ENCODE measurements at regions not wholly inside any gene's neighbourhood (a gene's known extent, or its start where the extent isn't known, plus 50 kb on each side); places are given as distances from the start of the nearest gene placed in this dataset.

DNA sequence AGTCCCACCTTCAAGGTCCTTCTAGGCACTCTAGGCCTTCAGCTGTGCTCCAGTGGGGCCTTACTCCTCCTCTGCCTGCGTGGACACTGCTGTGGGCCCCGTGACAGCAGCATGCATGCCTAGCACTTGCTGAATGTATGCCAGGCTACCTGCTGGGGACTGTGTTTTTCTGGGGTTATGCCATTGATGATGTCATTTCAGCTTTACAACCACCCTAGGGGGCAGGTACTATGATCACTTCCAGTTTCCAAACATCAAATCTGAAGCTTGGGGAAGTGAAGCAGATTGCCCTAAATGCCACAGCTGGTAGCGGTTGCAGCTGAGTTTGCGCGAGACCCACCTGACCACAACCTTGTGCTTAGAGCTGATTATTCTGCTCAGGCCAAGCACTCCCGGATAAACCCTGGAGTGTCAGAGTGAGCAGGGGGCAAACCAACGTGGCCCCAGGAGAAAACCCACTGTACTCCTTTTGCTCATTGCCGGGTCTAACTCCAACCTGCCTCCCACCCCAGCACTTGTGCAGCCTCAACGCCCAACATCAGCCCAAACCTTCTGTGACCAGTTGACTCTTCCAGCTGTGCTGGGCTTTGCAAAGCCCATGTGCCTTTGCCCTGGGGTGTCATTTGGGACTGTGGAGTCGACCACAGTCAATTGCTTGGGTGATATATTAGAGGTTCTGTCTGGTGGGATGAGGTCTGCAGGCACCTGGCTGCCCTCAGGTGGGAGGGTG, 168.4 kb downstream of the ENGASE start:
- TF ChIP-seq, protein P1, sequence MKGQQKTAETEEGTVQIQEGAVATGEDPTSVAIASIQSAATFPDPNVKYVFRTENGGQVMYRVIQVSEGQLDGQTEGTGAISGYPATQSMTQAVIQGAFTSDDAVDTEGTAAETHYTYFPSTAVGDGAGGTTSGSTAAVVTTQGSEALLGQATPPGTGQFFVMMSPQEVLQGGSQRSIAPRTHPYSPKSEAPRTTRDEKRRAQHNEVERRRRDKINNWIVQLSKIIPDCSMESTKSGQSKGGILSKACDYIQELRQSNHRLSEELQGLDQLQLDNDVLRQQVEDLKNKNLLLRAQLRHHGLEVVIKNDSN (IDR thresholded peaks at IDR 0.05), result no peak
- TF ChIP-seq TCF12 (IDR thresholded peaks at IDR 0.05; ENCODE audit: low read depth) (no peak), EP300 (IDR thresholded peaks at IDR 0.05; ENCODE audit: borderline replicate concordance) (no peak), RAD21 (IDR thresholded peaks at IDR 0.05; ENCODE audit: low read depth) (no peak), CREB1 (IDR thresholded peaks at IDR 0.05; ENCODE audit: low read depth) (no peak), YY1 (IDR thresholded peaks at IDR 0.05; ENCODE audit: low read depth) (no peak), ZBTB7A (IDR thresholded peaks at IDR 0.05; ENCODE audit: low read depth) (no peak), NFIC (IDR thresholded peaks at IDR 0.05) (no peak), CEBPB (IDR thresholded peaks at IDR 0.05) (no peak), EGR1 (IDR thresholded peaks at IDR 0.05) (no peak), FOXM1 (IDR thresholded peaks at IDR 0.05; ENCODE audit: borderline replicate concordance, low read depth) (no peak), TEAD4 (IDR thresholded peaks at IDR 0.05) (no peak), TAF1 (IDR thresholded peaks at IDR 0.05; ENCODE audit: low read depth) (no peak)
- TF ChIP-seq, protein P2, sequence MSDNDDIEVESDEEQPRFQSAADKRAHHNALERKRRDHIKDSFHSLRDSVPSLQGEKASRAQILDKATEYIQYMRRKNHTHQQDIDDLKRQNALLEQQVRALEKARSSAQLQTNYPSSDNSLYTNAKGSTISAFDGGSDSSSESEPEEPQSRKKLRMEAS (IDR thresholded peaks at IDR 0.05), result no peak
- TF ChIP-seq, protein P3, sequence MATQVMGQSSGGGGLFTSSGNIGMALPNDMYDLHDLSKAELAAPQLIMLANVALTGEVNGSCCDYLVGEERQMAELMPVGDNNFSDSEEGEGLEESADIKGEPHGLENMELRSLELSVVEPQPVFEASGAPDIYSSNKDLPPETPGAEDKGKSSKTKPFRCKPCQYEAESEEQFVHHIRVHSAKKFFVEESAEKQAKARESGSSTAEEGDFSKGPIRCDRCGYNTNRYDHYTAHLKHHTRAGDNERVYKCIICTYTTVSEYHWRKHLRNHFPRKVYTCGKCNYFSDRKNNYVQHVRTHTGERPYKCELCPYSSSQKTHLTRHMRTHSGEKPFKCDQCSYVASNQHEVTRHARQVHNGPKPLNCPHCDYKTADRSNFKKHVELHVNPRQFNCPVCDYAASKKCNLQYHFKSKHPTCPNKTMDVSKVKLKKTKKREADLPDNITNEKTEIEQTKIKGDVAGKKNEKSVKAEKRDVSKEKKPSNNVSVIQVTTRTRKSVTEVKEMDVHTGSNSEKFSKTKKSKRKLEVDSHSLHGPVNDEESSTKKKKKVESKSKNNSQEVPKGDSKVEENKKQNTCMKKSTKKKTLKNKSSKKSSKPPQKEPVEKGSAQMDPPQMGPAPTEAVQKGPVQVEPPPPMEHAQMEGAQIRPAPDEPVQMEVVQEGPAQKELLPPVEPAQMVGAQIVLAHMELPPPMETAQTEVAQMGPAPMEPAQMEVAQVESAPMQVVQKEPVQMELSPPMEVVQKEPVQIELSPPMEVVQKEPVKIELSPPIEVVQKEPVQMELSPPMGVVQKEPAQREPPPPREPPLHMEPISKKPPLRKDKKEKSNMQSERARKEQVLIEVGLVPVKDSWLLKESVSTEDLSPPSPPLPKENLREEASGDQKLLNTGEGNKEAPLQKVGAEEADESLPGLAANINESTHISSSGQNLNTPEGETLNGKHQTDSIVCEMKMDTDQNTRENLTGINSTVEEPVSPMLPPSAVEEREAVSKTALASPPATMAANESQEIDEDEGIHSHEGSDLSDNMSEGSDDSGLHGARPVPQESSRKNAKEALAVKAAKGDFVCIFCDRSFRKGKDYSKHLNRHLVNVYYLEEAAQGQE (IDR thresholded peaks at IDR 0.05; ENCODE audit: low read depth), result no peak

DNA sequence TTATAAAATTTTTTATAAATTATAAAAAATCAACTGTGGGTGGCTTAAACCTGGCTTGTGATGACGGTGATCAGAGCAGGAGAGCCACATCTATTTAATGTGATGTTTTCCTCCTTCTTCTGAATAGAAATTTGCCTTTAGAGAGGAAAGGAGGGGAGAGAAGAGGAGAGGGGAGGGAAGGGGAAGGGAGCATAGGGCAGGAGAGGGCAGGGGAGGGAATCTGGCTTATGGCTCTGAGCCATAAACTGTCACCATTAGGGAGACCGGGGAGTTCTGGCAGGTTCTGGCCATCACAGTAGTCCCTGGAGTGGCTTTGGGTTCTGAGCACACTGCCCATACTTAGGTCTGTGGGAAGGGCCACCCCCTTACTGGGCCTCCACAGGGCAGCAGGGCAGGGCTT, 167.8 kb downstream of the ENGASE start:
- TF ChIP-seq TAF1 (IDR thresholded peaks at IDR 0.05; ENCODE audit: low read depth) (no peak), YY1 (IDR thresholded peaks at IDR 0.05; ENCODE audit: low read depth) (no peak), CREB1 (IDR thresholded peaks at IDR 0.05; ENCODE audit: low read depth) (no peak), ZBTB7A (IDR thresholded peaks at IDR 0.05; ENCODE audit: low read depth) (no peak)

DNA sequence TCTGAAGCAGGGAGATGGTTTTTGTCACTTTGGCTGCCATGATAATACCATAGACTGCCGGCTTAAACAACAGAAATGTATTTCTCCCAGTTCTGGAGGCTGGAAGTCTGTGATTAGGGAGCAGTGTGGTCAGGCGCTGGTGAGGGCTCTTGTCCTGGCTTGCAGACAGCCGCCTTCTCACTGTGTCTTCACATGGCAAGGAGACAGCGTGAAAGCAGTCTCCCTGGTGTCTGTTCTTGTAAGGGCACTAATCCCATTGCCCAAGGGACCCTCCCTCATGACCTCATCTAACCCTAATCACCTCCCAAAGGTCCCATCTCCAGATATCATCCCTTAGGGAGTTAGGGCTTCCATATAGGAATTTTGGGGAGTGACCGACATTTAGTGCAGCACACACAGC, 167.0 kb downstream of the ENGASE start:
- TF ChIP-seq EGR1 (IDR thresholded peaks at IDR 0.05), result no peak
- no peak for TF ChIP-seq TCF12 (IDR thresholded peaks at IDR 0.05; ENCODE audit: low read depth)
- TF ChIP-seq RAD21 (IDR thresholded peaks at IDR 0.05; ENCODE audit: low read depth), result no peak
- no peak for TF ChIP-seq CEBPB (IDR thresholded peaks at IDR 0.05)
- no peak for TF ChIP-seq ZBTB7A (IDR thresholded peaks at IDR 0.05; ENCODE audit: low read depth)
- TF ChIP-seq, protein P2 (IDR thresholded peaks at IDR 0.05), result no peak

DNA sequence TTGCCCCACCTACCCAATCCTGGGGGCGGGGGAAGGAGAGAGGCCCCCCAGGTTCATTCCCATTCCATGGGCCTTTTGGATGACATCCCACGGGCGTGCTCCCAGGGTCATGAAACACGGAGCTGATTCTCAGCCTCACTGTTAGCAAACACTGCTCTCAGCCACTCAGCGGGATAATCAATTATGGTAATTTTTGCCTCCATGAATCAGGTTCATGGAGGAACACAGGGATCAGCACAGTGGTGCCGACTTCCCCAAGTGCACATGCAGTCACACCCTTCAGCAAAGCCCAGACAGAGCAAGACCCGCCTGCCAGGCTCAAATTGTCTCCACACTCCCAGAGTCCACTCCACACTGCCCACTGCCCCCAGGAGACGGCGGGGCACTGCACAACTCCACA, 164.6 kb downstream of the ENGASE start:
- TF ChIP-seq CEBPB (IDR thresholded peaks at IDR 0.05) (no peak), RAD21 (IDR thresholded peaks at IDR 0.05; ENCODE audit: low read depth) (no peak), YY1 (IDR thresholded peaks at IDR 0.05; ENCODE audit: low read depth) (no peak)
- TF ChIP-seq, protein P2 (IDR thresholded peaks at IDR 0.05), result no peak
- TF ChIP-seq, protein P1 (IDR thresholded peaks at IDR 0.05), result no peak

DNA sequence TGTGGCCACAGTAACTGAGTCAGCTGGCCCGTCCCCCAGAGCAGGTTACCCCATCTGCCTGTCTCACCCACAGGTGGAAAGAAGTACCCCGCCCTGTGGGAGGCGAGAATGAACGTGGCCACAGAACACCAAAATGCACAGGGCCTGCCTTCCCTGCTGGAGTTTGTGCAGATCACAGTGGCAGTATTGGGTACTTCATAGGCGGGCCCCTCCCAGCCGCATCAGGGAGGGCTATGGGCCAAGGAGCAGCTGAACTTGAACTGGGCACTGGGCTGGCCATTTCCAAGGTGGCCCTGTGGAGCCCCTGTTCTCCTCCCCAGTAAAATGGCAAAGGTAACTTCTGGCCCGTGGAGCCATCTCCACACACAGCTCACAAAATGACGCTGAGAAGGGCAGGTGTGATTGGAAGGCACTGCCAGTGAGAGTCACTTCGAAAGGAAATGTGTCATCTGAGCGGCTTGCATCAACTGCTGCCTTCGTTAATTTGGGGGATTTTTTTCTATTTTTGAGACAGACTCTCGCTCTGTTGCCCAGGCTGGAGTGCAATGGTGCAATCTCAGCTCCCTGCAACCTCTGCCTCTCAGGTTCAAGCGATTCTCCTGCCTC, 162.9 kb downstream of the ENGASE start:
- TF ChIP-seq, protein P3 (IDR thresholded peaks at IDR 0.05; ENCODE audit: low read depth), result no peak
- TF ChIP-seq CREB1 (IDR thresholded peaks at IDR 0.05; ENCODE audit: low read depth), result no peak
- TF ChIP-seq TCF12 (IDR thresholded peaks at IDR 0.05; ENCODE audit: low read depth), result no peak
- TF ChIP-seq YY1 (IDR thresholded peaks at IDR 0.05; ENCODE audit: low read depth), result no peak
- TF ChIP-seq TEAD4 (IDR thresholded peaks at IDR 0.05), result no peak
- TF ChIP-seq RAD21 (IDR thresholded peaks at IDR 0.05; ENCODE audit: low read depth), result no peak
- TF ChIP-seq, protein P2 (IDR thresholded peaks at IDR 0.05), result no peak
- TF ChIP-seq NFIC (IDR thresholded peaks at IDR 0.05), result no peak
- TF ChIP-seq FOXM1 (IDR thresholded peaks at IDR 0.05; ENCODE audit: borderline replicate concordance, low read depth), result no peak
- TF ChIP-seq ZBTB7A (IDR thresholded peaks at IDR 0.05; ENCODE audit: low read depth), result no peak
- TF ChIP-seq EGR1 (IDR thresholded peaks at IDR 0.05), result no peak
- no peak for TF ChIP-seq CEBPB (IDR thresholded peaks at IDR 0.05)
- no peak for TF ChIP-seq EP300 (IDR thresholded peaks at IDR 0.05; ENCODE audit: borderline replicate concordance)
- no peak for TF ChIP-seq TAF1 (IDR thresholded peaks at IDR 0.05; ENCODE audit: low read depth)
- TF ChIP-seq, protein P1 (IDR thresholded peaks at IDR 0.05), result no peak
